ENCODE measurements at regions not wholly inside any gene's neighbourhood (a gene's known extent, or its start where the extent isn't known, plus 50 kb on each side); places are given as distances from the start of the nearest gene placed in this dataset.

- no peak overlapping the region for H4K8ac ChIP-seq (replicated peaks; ENCODE audit: insufficient read length, low read depth, low read length)
- H3K23ac ChIP-seq (ENCODE audit: insufficient read length, low read depth, low read length) = no peak overlapping the region
- Mint-ChIP-seq H3K9me3 (peaks cover 30 to 54% of the 10 kb centered on the region in 2 experiments), H3K27me3 (ENCODE audit: low read depth) (no peaks in the 10 kb centered on the region), H3K27ac (no peak overlapping the region), H3K4me3 (no peak overlapping the region), H3K36me3 (ENCODE audit: insufficient read depth in 1 of 3, low read depth in 3 of 3) (peaks cover 15 to 66% (median 18%) of the 10 kb centered on the region in 3 experiments), H3K4me1 (peaks cover 9 to 13% of the 10 kb centered on the region in 2 experiments)
- H2AFZ ChIP-seq (ENCODE audit: low read length) = no peak overlapping the region
- no peak overlapping the region for H3K4me2 ChIP-seq (ENCODE audit: insufficient read depth, insufficient read length, low read length)
- no peaks in the 10 kb centered on the region for H3K9me3 ChIP-seq (ENCODE audit: control insufficient read depth, low read depth, low read length)
- H3T11ph ChIP-seq (ENCODE audit: low read length) = no peak overlapping the region
- no peak overlapping the region for H3K27ac ChIP-seq (ENCODE audit: insufficient read length, low read depth, low read length)
- H3K79me2 ChIP-seq (ENCODE audit: insufficient read depth, low read length) = no peaks in the 10 kb centered on the region
- no peak overlapping the region for H2BK15ac ChIP-seq (ENCODE audit: low read depth, low read length)
- H3K4me1 ChIP-seq (ENCODE audit: insufficient read depth, low read length) = no peaks in the 10 kb centered on the region
- no peak overlapping the region for H3K18ac ChIP-seq (ENCODE audit: insufficient read length, low read depth, low read length)
- no peak overlapping the region for H2BK120ac ChIP-seq (ENCODE audit: low read depth, low read length, poor library complexity, severe bottlenecking)
- no peak overlapping the region for H3K56ac ChIP-seq (ENCODE audit: insufficient read length, low read depth, low read length)
- H2BK20ac ChIP-seq (ENCODE audit: low read depth, low read length, poor library complexity, severe bottlenecking) = no peak overlapping the region
- H3K27me3 ChIP-seq (ENCODE audit: insufficient read depth, low read length) = no peaks in the 10 kb centered on the region
- no peak overlapping the region for H2BK5ac ChIP-seq (ENCODE audit: insufficient read length, low read length)
- no peak overlapping the region for H4K5ac ChIP-seq (ENCODE audit: insufficient read length, low read depth, low read length)
- no peak overlapping the region for H4K91ac ChIP-seq (ENCODE audit: insufficient read length, low read depth, low read length)
- no CpG with 5 or more reads among the region's 1 CpG for WGBS (ENCODE audit: extremely low coverage, insufficient read length, low lambda C conversion rate)
- no peak overlapping the region for H2BK12ac ChIP-seq (ENCODE audit: insufficient read length, low read depth, low read length)
- H3K23me2 ChIP-seq (ENCODE audit: insufficient read length, low read depth, low read length, poor library complexity, severe bottlenecking) = no peaks in the 10 kb centered on the region
- no peak for TF ChIP-seq CTCF (conservative IDR thresholded peaks at IDR 0.05)
- H3K79me1 ChIP-seq (ENCODE audit: insufficient read depth, low read depth, low read length, poor library complexity, severe bottlenecking) = no peaks in the 10 kb centered on the region
- no peaks in the 10 kb centered on the region for H4K20me1 ChIP-seq (ENCODE audit: control insufficient read depth, insufficient read depth, insufficient read length)
- no peak overlapping the region for H3K9ac ChIP-seq (ENCODE audit: extremely low read depth, insufficient read length, low read length)
- H2AK5ac ChIP-seq (ENCODE audit: insufficient read length, low read length) = no peak overlapping the region
- no peak overlapping the region for H3K14ac ChIP-seq (ENCODE audit: insufficient read depth, low read length)
- DNase-seq = no peak
- no peak overlapping the region for H3K4ac ChIP-seq (ENCODE audit: low read depth, low read length)
Observed at GRCh38 chr6:164356814-164357213, 942.3 kb downstream of the QKI start.

Data from H9 (cell line).